HG02885 (cell line): ENCODE measurements at regions not wholly inside any gene's neighbourhood (a gene's known extent, or its start where the extent isn't known, plus 50 kb on each side); places are given as distances from the start of the nearest gene placed in this dataset.

Experiments
- ATAC-seq: cut with Tn5 transposase; IDR thresholded peaks from one replicate; pipeline ENCODE4 v1.9.1; 2021; ENCODE audit warnings: mild to moderate bottlenecking; ENCODE audit not compliant: unreplicated experiment, poor library complexity

DNA sequence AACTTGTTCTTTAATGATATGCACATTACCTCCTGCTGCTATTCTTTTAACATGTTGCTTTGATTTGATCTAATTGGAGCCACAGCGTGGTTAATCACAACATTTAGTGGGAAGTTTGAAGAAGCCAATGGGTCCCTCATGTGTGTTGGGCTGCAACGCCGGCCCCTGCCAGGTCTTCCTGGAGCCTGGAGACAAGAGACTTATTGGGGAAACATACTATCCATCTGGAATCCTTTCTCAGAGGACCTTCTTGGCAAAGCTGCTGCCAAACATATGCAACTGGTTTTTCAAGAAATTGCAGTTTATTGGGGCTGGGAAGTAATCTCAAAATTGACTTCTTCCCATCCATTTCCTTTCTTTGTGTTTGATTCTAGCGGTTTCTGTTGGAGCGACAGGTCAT is 396.3 kb upstream of the PROK2 start:
- no peak for ATAC-seq

GRCh38 chr3:72180405-72180804 is 395.5 kb upstream of the PROK2 start:
- ATAC-seq, result no peak

- no peak for ATAC-seq
These were observed 394.1 kb upstream of the PROK2 start for GRCh38 chr3:72179107-72179464.

GRCh38 chr3:72178463-72179106 is 393.6 kb upstream of the PROK2 start:
- no peak for ATAC-seq

GRCh38 chr3:72177075-72178050 is 392.4 kb upstream of the PROK2 start:
- ATAC-seq, result peak; percentile 53

DNA sequence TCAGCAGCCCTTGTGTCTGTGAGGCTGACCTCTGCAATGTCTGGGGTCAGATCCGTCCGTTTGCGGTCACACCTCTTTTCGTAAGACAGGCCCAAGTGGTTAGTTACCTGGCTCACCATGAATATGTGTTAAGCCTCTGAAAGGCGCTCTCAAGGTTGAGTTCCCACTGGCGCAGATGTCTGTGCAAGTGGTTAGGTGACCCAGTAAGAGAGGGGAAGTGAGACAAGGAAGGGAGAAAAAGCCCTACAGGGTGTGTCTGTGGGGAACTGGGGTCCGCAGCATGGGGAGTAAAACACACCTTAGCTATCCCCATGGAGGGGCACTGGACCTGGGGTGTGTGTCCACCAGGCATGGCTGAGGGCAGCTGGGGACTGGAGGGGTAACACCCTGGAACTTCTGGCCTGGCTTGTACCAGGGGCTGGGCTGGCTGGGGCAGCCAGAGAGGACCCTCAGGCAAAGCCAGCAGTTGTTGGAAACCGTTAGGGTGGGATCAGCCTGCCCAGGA is 391.6 kb upstream of the PROK2 start:
- peak; percentile 89 for ATAC-seq

- no peak for ATAC-seq
These were observed 390.4 kb upstream of the PROK2 start for GRCh38 chr3:72175296-72175858.

DNA sequence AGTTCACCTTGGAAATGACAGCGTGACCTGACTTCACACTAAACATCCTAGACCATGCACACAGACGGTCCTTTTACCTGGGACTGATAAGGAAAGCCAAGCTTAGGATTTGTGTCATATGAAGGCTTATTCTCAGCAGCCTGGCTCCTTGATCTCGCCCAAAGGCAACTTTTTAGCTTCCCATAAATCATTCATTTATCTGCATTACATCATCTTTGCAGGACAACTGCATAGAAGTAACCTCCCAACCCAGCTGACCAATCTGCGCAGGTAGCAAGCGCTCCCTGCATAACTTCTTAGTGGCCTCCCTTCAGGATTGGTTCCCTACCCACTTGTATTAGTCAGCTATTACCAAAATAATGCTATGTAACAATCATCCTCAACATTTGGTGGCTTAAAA is 389.9 kb upstream of the PROK2 start:
- ATAC-seq, result no peak

DNA sequence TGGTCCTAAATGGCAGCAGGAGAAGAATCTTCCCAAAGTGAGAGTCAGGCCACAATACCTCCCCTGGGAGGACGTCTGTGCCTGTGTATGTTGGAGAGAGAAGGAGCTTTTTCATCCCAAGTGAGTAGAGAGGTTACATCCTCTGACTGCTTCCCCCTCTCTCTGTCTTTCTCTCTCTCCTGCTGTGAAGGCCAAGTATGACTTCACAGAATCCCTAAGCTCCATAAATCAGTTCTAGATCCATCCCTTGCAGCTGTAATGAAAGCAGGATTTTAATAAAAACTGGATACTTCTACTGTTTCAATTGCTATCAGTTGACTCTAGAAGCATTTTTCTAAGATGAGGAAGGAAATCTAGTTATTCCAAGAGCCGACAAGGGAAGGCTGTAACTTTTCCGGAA is 389.1 kb upstream of the PROK2 start:
- ATAC-seq, result no peak

- no peak for ATAC-seq
These were observed 387.0 kb upstream of the PROK2 start for GRCh38 chr3:72171946-72172345.

DNA sequence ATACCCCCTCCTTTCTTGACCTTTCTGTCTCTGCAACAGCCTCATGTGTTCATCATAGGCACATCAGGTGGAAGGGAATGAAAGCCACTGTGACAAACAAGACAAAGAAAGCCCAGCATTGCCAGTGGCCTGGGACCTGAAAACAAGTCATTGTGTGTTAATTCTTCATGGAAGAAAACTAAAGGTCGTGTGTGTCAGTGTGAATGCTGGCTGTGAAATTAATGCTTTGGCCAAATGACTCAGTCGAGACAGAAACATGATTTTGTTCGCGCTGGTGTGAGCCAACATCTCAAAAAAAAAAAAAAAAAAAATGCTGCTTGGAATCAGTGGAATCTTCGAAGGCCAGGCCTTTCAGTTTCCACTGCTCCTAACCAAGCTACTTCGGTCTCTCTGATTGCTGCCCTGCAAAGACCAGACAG is 386.5 kb upstream of the PROK2 start:
- no peak for ATAC-seq

- ATAC-seq, result no peak
These were observed 384.9 kb upstream of the PROK2 start for GRCh38 chr3:72169561-72170472.

DNA sequence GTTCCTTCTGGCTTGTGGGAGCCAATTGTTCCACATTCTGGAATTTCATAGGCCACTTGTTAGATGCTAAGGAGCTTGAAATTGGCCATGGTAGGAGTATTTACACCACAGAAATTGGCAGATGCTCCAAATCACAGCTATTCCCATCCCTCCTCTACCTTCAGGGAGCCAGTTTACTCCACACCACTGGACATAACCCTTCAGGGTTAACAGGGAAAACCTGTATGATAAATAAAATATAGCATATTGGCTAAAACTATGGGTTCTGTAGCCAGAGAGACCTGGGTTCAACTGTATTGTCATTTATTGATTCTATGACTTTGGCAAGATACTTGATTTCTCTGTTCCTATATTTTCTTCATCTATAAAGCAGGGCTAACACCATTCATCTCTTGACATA is 384.2 kb upstream of the PROK2 start:
- no peak for ATAC-seq

GRCh38 chr3:72165808-72166207 is 380.9 kb upstream of the PROK2 start:
- no peak for ATAC-seq

- ATAC-seq, result no peak
These were observed 380.4 kb upstream of the PROK2 start for GRCh38 chr3:72165317-72165716.

GRCh38 chr3:72164635-72164978 is 379.7 kb upstream of the PROK2 start:
- ATAC-seq, result no peak

DNA sequence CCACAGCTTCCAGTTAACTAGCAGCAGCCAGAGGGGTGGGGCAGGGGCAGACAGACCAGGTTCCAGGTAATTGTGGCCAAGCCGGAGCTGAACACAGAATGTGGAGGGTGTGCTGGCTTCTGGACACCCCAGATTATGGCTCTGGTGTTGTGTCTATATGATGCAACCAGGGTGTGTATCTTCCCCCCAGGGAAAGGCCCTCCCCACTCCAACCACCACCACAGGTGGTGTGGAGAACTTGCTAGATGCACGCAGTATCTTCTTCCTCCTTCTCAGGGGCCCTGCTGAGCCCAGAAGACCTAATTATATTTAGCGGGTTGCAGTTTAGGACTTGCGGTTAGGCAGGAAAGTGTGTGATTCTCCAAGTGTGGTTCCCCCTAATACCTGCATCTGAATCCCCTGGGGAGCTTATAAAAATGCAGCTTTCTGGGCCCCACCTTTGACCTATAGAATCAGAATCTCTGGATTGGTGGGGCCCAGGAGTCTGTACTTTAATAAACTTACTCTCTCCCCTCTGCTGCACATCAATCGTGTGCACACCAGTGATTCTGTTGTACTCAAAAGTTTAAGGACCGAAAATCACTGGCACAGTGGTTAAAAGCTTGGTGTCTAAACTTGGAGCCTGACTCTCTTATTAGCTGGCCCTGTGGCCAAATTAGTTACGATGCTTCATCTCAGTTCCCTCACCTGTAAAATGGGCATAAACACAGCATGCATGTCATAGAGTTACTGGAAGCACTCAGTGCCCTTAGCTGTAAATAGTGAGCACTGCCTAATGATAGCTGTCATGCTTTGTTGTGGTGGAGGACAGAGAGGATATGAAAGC is 379.1 kb upstream of the PROK2 start:
- peak; percentile 88 for ATAC-seq

- ATAC-seq, result no peak
These were observed 377.8 kb upstream of the PROK2 start for GRCh38 chr3:72162649-72163184.
